ENCODE measurements at regions not wholly inside any gene's neighbourhood (a gene's known extent, or its start where the extent isn't known, plus 50 kb on each side); places are given as distances from the start of the nearest gene placed in this dataset.

DNA sequence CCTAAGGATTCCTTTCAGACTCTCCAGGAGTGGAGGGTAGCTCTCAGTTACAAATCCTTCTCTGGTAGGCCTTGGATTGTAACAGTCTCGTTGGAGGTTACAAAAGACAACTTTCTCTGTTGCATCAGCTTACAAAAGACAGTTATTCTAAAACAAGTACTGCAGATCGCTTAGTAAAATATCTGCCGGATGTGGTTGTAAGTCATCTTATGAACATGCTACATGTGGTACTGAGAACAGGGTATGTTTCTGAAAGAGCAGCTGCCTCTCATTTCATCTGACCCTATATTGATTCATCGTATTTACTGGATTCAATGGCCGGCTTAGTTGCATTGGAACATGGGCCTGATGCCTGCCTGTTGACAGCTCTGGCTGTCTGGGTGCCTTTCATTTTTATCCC, 157.4 kb downstream of the PTCSC3 start:
- H3K4me1 Mint-ChIP-seq, result peaks cover 23% of the 10 kb centered on the region
- no peak for DNase-seq (ENCODE audit: low spot score)
- no peak overlapping the region for H3K27ac Mint-ChIP-seq
- Histone ChIP-seq H3K4me3 (no peak overlapping the region), H3K4me1 (peaks cover 56% of the 10 kb centered on the region), H3K27me3 (no peaks in the 10 kb centered on the region), H4K20me1 (ENCODE audit: low read depth) (no peaks in the 10 kb centered on the region), H3K27ac (peak overlapping the region; percentile 57), H3K9ac (no peak overlapping the region), H3K4me2 (peak overlapping the region; percentile 73), H3K36me3 (no peaks in the 10 kb centered on the region), H3K79me2 (ENCODE audit: low read depth) (no peaks in the 10 kb centered on the region), H3K9me3 (ENCODE audit: low read depth) (no peaks in the 10 kb centered on the region), H3F3A (ENCODE audit: low read depth) (peaks cover 51% of the 10 kb centered on the region), H2AFZ (replicated peaks) (peak overlapping the region; percentile 51)
- no peaks in the 10 kb centered on the region for H3K9me3 Mint-ChIP-seq
- H3K36me3 Mint-ChIP-seq, result no peaks in the 10 kb centered on the region
- peaks cover 5% of the 10 kb centered on the region for H3K27me3 Mint-ChIP-seq (ENCODE audit: insufficient read depth, low read depth)
- TF ChIP-seq, protein P1, sequence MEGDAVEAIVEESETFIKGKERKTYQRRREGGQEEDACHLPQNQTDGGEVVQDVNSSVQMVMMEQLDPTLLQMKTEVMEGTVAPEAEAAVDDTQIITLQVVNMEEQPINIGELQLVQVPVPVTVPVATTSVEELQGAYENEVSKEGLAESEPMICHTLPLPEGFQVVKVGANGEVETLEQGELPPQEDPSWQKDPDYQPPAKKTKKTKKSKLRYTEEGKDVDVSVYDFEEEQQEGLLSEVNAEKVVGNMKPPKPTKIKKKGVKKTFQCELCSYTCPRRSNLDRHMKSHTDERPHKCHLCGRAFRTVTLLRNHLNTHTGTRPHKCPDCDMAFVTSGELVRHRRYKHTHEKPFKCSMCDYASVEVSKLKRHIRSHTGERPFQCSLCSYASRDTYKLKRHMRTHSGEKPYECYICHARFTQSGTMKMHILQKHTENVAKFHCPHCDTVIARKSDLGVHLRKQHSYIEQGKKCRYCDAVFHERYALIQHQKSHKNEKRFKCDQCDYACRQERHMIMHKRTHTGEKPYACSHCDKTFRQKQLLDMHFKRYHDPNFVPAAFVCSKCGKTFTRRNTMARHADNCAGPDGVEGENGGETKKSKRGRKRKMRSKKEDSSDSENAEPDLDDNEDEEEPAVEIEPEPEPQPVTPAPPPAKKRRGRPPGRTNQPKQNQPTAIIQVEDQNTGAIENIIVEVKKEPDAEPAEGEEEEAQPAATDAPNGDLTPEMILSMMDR (IDR thresholded peaks at IDR 0.05), result no peak
- TF ChIP-seq EZH2phosphoT487 (IDR thresholded peaks at IDR 0.05) (no peak), EZH2 (IDR thresholded peaks at IDR 0.05) (no peak)
- no peak overlapping the region for H3K4me3 Mint-ChIP-seq

DNA sequence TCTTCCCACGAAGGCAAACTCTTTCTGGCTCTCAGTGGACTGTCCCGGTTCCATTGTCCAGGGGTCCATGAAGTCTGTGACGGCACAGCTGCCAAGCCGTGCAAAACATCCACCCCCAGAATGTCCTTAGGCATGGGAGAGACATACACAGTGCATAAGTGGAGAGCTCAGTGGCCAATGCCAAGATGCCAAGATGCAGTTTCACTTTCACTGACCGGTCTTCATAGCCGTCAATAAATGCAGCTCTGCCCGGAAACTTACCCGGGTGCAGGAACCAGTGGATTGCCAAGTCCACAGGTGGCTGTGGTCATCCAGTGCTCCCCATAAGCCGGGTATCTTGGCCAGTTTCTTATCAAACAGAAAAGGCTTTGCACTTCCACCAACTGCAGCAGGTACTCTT, 162.3 kb downstream of the PTCSC3 start:
- Histone ChIP-seq H3K27ac (no peak overlapping the region), H4K20me1 (ENCODE audit: low read depth) (no peaks in the 10 kb centered on the region)

DNA sequence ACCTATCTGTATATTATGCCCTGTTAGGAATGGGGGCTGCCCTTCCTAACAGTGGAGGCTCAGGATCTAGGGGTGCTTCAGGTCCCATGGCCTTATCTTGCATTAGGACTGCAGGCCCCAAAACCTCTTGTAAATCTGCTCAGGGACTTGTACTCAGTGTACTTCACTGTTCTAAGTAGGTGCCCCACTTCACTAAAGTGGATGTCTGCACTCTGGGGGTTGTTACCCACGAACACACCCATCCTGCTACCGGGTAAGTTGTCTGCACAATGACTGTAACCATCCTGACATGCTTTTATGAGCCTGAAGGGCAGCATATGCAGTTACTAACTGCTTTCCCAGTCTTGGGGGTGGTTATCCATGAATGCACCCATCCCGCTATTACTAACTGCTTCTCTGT, 163.0 kb downstream of the PTCSC3 start:
- Mint-ChIP-seq H3K27ac (no peak overlapping the region), H3K9me3 (no peaks in the 10 kb centered on the region), H3K4me3 (no peak overlapping the region), H3K36me3 (no peaks in the 10 kb centered on the region), H3K4me1 (peaks cover 10% of the 10 kb centered on the region), H3K27me3 (ENCODE audit: insufficient read depth, low read depth) (peaks cover 7% of the 10 kb centered on the region)
- no peaks in the 10 kb centered on the region for H3K79me2 ChIP-seq (ENCODE audit: low read depth)
- peaks cover under 1% of the 10 kb centered on the region for H3F3A ChIP-seq (ENCODE audit: low read depth)
- no peak for DNase-seq (ENCODE audit: low spot score)
- H3K4me3 ChIP-seq, result no peak overlapping the region
- H4K20me1 ChIP-seq (ENCODE audit: low read depth), result no peaks in the 10 kb centered on the region
- H3K9ac ChIP-seq, result no peak overlapping the region
- no peaks in the 10 kb centered on the region for H3K9me3 ChIP-seq (ENCODE audit: low read depth)
- no peaks in the 10 kb centered on the region for H3K36me3 ChIP-seq
- TF ChIP-seq EZH2phosphoT487 (IDR thresholded peaks at IDR 0.05), result no peak
- TF ChIP-seq EZH2 (IDR thresholded peaks at IDR 0.05), result no peak
- TF ChIP-seq, protein P1 (IDR thresholded peaks at IDR 0.05), result no peak
- H3K27me3 ChIP-seq, result no peaks in the 10 kb centered on the region
- no peak overlapping the region for H3K27ac ChIP-seq
- H2AFZ ChIP-seq (replicated peaks), result no peak overlapping the region
- peaks cover 40% of the 10 kb centered on the region for H3K4me1 ChIP-seq
- H3K4me2 ChIP-seq, result no peak overlapping the region

More for the DNA sequence above, 162.3 kb downstream of the PTCSC3 start:
- Histone ChIP-seq H3F3A (ENCODE audit: low read depth) (peaks cover 8% of the 10 kb centered on the region), H3K27me3 (no peaks in the 10 kb centered on the region), H3K4me1 (peaks cover 40% of the 10 kb centered on the region), H3K4me3 (no peak overlapping the region), H3K36me3 (no peaks in the 10 kb centered on the region), H3K79me2 (ENCODE audit: low read depth) (no peaks in the 10 kb centered on the region), H2AFZ (replicated peaks) (no peak overlapping the region), H3K9me3 (ENCODE audit: low read depth) (no peaks in the 10 kb centered on the region), H3K9ac (no peak overlapping the region), H3K4me2 (no peak overlapping the region)
- no peaks in the 10 kb centered on the region for H3K9me3 Mint-ChIP-seq
- no peaks in the 10 kb centered on the region for H3K36me3 Mint-ChIP-seq
- no peak overlapping the region for H3K4me3 Mint-ChIP-seq
- no peak overlapping the region for H3K27ac Mint-ChIP-seq
- peaks cover 7% of the 10 kb centered on the region for H3K27me3 Mint-ChIP-seq (ENCODE audit: insufficient read depth, low read depth)
- DNase-seq (ENCODE audit: low spot score), result no peak
- peaks cover 10% of the 10 kb centered on the region for H3K4me1 Mint-ChIP-seq
- TF ChIP-seq EZH2 (IDR thresholded peaks at IDR 0.05) (no peak), EZH2phosphoT487 (IDR thresholded peaks at IDR 0.05) (no peak)
- TF ChIP-seq, protein P1 (IDR thresholded peaks at IDR 0.05), result no peak
